ENCODE measurements at regions not wholly inside any gene's neighbourhood (a gene's known extent, or its start where the extent isn't known, plus 50 kb on each side); places are given as distances from the start of the nearest gene placed in this dataset.

- TF ChIP-seq, protein P1, sequence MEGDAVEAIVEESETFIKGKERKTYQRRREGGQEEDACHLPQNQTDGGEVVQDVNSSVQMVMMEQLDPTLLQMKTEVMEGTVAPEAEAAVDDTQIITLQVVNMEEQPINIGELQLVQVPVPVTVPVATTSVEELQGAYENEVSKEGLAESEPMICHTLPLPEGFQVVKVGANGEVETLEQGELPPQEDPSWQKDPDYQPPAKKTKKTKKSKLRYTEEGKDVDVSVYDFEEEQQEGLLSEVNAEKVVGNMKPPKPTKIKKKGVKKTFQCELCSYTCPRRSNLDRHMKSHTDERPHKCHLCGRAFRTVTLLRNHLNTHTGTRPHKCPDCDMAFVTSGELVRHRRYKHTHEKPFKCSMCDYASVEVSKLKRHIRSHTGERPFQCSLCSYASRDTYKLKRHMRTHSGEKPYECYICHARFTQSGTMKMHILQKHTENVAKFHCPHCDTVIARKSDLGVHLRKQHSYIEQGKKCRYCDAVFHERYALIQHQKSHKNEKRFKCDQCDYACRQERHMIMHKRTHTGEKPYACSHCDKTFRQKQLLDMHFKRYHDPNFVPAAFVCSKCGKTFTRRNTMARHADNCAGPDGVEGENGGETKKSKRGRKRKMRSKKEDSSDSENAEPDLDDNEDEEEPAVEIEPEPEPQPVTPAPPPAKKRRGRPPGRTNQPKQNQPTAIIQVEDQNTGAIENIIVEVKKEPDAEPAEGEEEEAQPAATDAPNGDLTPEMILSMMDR (IDR thresholded peaks at IDR 0.05; ENCODE audit: borderline replicate concordance, extremely low read depth, insufficient read depth), result no peak
- no peak overlapping the region for H3K27ac ChIP-seq (ENCODE audit: low read depth in 2 of 2, low read length in 2 of 2)
- FAIRE-seq, result no peak
- peaks cover 0 to 2% (median under 1%) of the 10 kb centered on the region in 3 donors for H3K4me1 ChIP-seq (ENCODE audit: control insufficient read depth in 2 of 3, insufficient read depth in 2 of 3, low read depth in 1 of 3, low read length in 3 of 3)
- H3K36me3 ChIP-seq (ENCODE audit: control insufficient read depth in 2 of 3, insufficient read depth in 3 of 3, low read length in 3 of 3), result no peaks in the 10 kb centered on the region
- no peaks in the 10 kb centered on the region for H3K9me3 ChIP-seq (ENCODE audit: control insufficient read depth in 2 of 3, insufficient read depth in 1 of 3, low read length in 3 of 3)
- DNase-seq, result no peak
- intact Hi-C loops (cut with DNase I), result no loop called here
- H3K27me3 ChIP-seq (ENCODE audit: control insufficient read depth, insufficient read depth, low read length), result no peaks in the 10 kb centered on the region
- H3K4me3 ChIP-seq (ENCODE audit: low read length in 3 of 3), result no peak overlapping the region
- no peak overlapping the region for H3K9ac ChIP-seq (ENCODE audit: low read length in 3 of 3)
Observed at GRCh38 chr15:81747482-81747881, 298.3 kb downstream of the MEX3B start.

DNA sequence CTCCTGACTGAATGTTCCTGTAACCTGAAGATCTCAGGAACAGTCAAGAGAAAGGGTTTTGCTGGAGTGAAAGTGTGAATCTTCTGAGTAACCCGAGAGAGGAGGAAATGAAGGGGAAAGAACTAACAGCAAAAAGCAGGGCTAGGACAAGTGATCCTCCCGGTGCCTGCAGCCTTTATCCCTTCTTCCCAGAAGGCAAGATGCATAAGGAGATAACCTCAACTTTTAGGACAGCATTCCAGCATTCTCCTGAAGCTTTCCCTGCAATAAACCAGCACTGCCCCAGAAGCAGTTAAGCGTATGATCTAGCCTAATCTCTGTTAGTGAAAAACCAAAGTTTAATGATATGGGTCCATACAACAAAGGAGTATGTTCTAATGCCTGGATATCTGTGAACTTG is 298.8 kb downstream of the MEX3B start:
- no peaks in the 10 kb centered on the region for H3K9me3 ChIP-seq (ENCODE audit: control insufficient read depth in 2 of 3, insufficient read depth in 1 of 3, low read length in 3 of 3)
- H3K4me1 ChIP-seq (ENCODE audit: control insufficient read depth in 2 of 3, insufficient read depth in 2 of 3, low read depth in 1 of 3, low read length in 3 of 3), result peaks cover 0 to 2% (median 0%) of the 10 kb centered on the region in 3 donors
- H3K36me3 ChIP-seq (ENCODE audit: control insufficient read depth in 2 of 3, insufficient read depth in 3 of 3, low read length in 3 of 3), result no peaks in the 10 kb centered on the region
- H3K27me3 ChIP-seq (ENCODE audit: control insufficient read depth, insufficient read depth, low read length), result no peaks in the 10 kb centered on the region
- no peak for FAIRE-seq
- no peak overlapping the region for H3K9ac ChIP-seq (ENCODE audit: low read length in 3 of 3)
- TF ChIP-seq, protein P1 (IDR thresholded peaks at IDR 0.05; ENCODE audit: borderline replicate concordance, extremely low read depth, insufficient read depth), result no peak
- H3K27ac ChIP-seq (ENCODE audit: low read depth in 2 of 2, low read length in 2 of 2), result no peak overlapping the region
- no peak for DNase-seq
- intact Hi-C loops (cut with DNase I), result no loop called here
- H3K4me3 ChIP-seq (ENCODE audit: low read length in 3 of 3), result no peak overlapping the region

GRCh38 chr15:81744364-81744763 is 301.5 kb downstream of the MEX3B start:
- H3K4me1 ChIP-seq (ENCODE audit: control insufficient read depth in 2 of 3, insufficient read depth in 2 of 3, low read depth in 1 of 3, low read length in 3 of 3), result no peaks in the 10 kb centered on the region
- no peaks in the 10 kb centered on the region for H3K9me3 ChIP-seq (ENCODE audit: control insufficient read depth in 2 of 3, insufficient read depth in 1 of 3, low read length in 3 of 3)
- TF ChIP-seq, protein P1 (IDR thresholded peaks at IDR 0.05; ENCODE audit: borderline replicate concordance, extremely low read depth, insufficient read depth), result no peak
- no peaks in the 10 kb centered on the region for H3K36me3 ChIP-seq (ENCODE audit: control insufficient read depth in 2 of 3, insufficient read depth in 3 of 3, low read length in 3 of 3)
- no peak overlapping the region for H3K27ac ChIP-seq (ENCODE audit: low read depth in 2 of 2, low read length in 2 of 2)
- no peak for FAIRE-seq
- H3K4me3 ChIP-seq (ENCODE audit: low read length in 3 of 3), result no peak overlapping the region
- H3K27me3 ChIP-seq (ENCODE audit: control insufficient read depth, insufficient read depth, low read length), result no peaks in the 10 kb centered on the region
- DNase-seq, result no peak
- H3K9ac ChIP-seq (ENCODE audit: low read length in 3 of 3), result no peak overlapping the region
- intact Hi-C loops (cut with DNase I), result no loop called here

GRCh38 chr15:81740416-81740815 is 305.4 kb downstream of the MEX3B start:
- Histone ChIP-seq H3K4me1 (ENCODE audit: control insufficient read depth in 2 of 3, insufficient read depth in 2 of 3, low read depth in 1 of 3, low read length in 3 of 3) (no peaks in the 10 kb centered on the region), H3K4me3 (ENCODE audit: low read length in 3 of 3) (no peak overlapping the region), H3K36me3 (ENCODE audit: control insufficient read depth in 2 of 3, insufficient read depth in 3 of 3, low read length in 3 of 3) (no peaks in the 10 kb centered on the region), H3K9me3 (ENCODE audit: control insufficient read depth in 2 of 3, insufficient read depth in 1 of 3, low read length in 3 of 3) (no peaks in the 10 kb centered on the region), H3K9ac (ENCODE audit: low read length in 3 of 3) (no peak overlapping the region), H3K27me3 (ENCODE audit: control insufficient read depth, insufficient read depth, low read length) (no peaks in the 10 kb centered on the region), H3K27ac (ENCODE audit: low read depth in 2 of 2, low read length in 2 of 2) (no peak overlapping the region)
- TF ChIP-seq, protein P1 (IDR thresholded peaks at IDR 0.05; ENCODE audit: borderline replicate concordance, extremely low read depth, insufficient read depth), result no peak
- intact Hi-C loops (cut with DNase I), result no loop called here
- peak in 1 of 5 donors; percentile 60 for DNase-seq
- FAIRE-seq, result no peak

Measured in kidney (tissue), 13 donors.